Lower leg skin (tissue), 4 donors: ENCODE measurements at regions not wholly inside any gene's neighbourhood (a gene's known extent, or its start where the extent isn't known, plus 50 kb on each side); places are given as distances from the start of the nearest gene placed in this dataset.

Experiments used
- DNase-seq, 2 donors: peaks; one replicate each; pipeline ENCODE4 v3.0.0-alpha.2; 2019; ENCODE audit warnings: low spot score in 2 of 2
- H3K4me3 ChIP-seq: fragments of 200-600 bp; sonication (generic); 2 replicates; pipeline ENCODE4 v1.5.1; 2017; ENCODE audit warnings: mild to moderate bottlenecking, low read depth; ENCODE audit not compliant: poor library complexity, severe bottlenecking
- POLR2A ChIP-seq, 2 donors: fragments of 450-650 bp; IDR thresholded peaks; one replicate each; pipeline ENCODE4 v1.6.1; 2016 to 2017; ENCODE audit warnings: antibody characterized with exemption in 2 of 2, mild to moderate bottlenecking in 1 of 2, moderate library complexity in 1 of 2
- WGBS, 2 donors: methylation state at CpG; one replicate each; pipeline ENCODE4 v1.1.5; 2018; 5-methylcytosine and 5-hydroxymethylcytosine counted together
- intact Hi-C: fragments of 100-400 bp; cut with DNase I; formaldehyde crosslinking; loops from one replicate; pipeline ENCODE4 v1.15.0; 2023; ENCODE audit warnings: low total_unique reads
- TF ChIP-seq, protein P1 (sequence below), 3 donors: fragments of 450-650 bp; IDR thresholded peaks; one replicate each; pipeline ENCODE4 v1.5.1; 2016; ENCODE audit warnings: antibody characterized with exemption in 3 of 3, mild to moderate bottlenecking in 3 of 3, moderate library complexity in 2 of 3

DNA sequence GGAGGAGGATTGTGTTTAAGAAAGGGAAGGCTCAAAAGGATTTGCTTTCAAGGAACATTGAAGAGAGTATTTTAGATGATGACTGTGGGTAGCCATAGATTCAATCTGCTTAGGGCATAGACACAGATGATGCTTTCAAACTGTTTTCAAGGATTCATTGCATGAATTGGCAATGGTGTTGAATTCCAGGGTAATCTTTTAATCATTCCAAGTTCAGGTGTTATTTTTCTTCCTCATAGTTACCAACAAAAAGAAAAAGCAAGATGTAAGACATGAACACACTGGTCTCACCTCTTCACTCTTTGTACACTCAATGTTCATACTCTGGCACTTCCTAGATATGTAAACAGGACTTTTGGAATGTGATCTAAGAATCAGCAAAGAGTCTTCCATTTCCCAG lies 167.0 kb upstream of the RHOBTB1 start:
- intact Hi-C loops, result no loop called here
- DNase-seq, result no peak
- TF ChIP-seq, protein P1, sequence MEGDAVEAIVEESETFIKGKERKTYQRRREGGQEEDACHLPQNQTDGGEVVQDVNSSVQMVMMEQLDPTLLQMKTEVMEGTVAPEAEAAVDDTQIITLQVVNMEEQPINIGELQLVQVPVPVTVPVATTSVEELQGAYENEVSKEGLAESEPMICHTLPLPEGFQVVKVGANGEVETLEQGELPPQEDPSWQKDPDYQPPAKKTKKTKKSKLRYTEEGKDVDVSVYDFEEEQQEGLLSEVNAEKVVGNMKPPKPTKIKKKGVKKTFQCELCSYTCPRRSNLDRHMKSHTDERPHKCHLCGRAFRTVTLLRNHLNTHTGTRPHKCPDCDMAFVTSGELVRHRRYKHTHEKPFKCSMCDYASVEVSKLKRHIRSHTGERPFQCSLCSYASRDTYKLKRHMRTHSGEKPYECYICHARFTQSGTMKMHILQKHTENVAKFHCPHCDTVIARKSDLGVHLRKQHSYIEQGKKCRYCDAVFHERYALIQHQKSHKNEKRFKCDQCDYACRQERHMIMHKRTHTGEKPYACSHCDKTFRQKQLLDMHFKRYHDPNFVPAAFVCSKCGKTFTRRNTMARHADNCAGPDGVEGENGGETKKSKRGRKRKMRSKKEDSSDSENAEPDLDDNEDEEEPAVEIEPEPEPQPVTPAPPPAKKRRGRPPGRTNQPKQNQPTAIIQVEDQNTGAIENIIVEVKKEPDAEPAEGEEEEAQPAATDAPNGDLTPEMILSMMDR (IDR thresholded peaks at IDR 0.05), result no peak
- no peak for TF ChIP-seq POLR2A (IDR thresholded peaks at IDR 0.05)
- no peak overlapping the region for H3K4me3 ChIP-seq

DNA sequence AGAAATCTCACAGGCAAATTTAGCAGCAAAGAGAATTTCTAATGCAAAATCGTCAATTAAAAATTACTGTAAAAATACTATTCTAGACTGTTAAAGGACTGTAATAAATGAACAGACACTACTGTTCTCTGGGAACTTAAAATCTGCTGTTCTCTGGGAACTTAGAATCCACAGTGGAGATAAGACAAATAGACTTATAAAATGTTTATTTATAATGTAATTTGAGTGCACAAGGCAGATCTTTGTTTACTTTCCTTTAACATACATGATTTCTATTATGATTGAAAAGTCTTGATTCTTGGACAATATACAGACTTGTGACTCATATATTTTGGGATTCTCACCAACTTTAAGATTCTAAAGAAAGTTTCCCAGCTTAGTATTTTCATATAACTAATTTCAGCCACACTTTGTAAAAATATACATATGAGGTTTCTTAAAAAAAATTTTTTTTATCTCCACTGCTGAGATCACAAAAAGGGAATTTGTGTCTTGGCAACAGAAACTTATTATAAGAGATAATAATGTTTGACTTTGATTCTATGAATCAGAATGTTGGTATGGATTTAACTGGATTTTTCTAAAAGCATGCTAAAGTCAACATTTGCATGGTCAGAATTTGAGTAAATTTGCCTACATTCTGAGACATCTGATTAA lies 166.3 kb upstream of the RHOBTB1 start:
- TF ChIP-seq, protein P1 (IDR thresholded peaks at IDR 0.05), result no peak
- TF ChIP-seq POLR2A (IDR thresholded peaks at IDR 0.05), result no peak
- H3K4me3 ChIP-seq, result no peak overlapping the region
- 73 to 79% methylated on average over 1 of the region's 1 CpG for WGBS, 2 donors
- intact Hi-C loops, result no loop called here
- no peak for DNase-seq

DNA sequence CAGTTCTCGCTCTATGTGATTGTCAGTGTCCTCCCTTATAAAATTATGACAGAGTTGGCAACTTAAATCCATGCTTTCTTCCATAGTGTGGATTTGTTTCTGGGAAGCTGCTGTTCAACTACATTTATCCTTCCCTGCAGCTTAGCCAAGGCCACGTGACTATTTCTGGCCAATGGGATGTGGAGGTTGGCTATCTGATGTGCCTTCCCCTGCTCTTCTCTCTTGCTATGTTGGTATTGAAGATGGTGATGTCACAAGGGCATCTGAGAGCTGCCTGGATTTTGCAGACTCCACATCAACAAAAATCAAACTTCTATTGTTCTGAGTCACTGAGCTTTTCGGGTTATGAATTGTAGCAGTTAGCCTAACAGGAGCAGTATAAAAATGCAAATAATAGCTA lies 164.9 kb upstream of the RHOBTB1 start:
- no peak overlapping the region for H3K4me3 ChIP-seq
- TF ChIP-seq POLR2A (IDR thresholded peaks at IDR 0.05), result no peak
- TF ChIP-seq, protein P1 (IDR thresholded peaks at IDR 0.05), result no peak
- no peak for DNase-seq
- intact Hi-C loops, result no loop called here
- 95 to 96% methylated on average over 3 of the region's 3 CpGs for WGBS, 2 donors

DNA sequence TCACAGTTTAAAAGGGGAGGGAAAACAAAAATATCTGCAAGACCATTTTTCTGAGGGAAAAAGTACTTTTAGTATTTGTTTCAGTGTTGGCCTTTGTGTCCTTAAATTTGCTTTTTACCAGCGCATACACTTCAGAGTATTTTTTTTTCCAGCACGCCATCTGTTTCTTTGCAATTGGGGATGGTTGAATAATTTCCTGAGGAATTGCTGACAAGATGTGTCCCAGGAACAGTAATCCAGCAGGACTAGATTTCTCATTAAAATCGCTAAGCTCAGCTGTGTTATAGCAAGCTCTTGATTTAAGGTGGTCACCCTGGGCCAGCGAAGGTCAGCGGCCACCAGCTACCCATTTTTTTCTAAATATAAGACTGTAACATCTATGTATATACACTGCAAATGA lies 156.9 kb upstream of the RHOBTB1 start:
- 55 to 62% methylated on average over 5 of the region's 5 CpGs for WGBS, 2 donors
- no peak for DNase-seq
- no peak overlapping the region for H3K4me3 ChIP-seq
- no peak for TF ChIP-seq POLR2A (IDR thresholded peaks at IDR 0.05)
- TF ChIP-seq, protein P1 (IDR thresholded peaks at IDR 0.05), result no peak
- intact Hi-C loops, result no loop called here

DNA sequence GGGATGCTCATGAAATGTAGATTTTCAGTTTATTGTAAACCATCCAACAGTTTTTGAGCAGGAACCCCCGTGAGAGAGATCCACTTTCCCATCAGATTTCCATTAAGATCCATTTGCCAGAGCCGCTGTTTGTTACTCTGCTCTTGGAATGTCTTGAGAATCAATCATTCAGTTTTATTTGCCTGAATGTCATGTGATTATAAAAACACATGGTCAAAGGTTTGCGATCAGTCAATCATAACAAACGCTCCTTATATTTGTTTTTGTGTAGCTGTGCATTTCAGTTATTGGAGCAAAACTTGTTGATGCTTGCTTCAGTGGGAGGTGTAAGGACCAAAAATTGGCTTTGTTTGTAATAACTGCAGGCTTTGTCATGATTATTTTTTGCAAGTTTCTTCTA lies 155.8 kb upstream of the RHOBTB1 start:
- DNase-seq, result no peak
- 36 to 38% methylated on average over 4 of the region's 4 CpGs for WGBS, 2 donors
- intact Hi-C loops, result no loop called here
- TF ChIP-seq, protein P1 (IDR thresholded peaks at IDR 0.05), result no peak
- TF ChIP-seq POLR2A (IDR thresholded peaks at IDR 0.05), result no peak
- H3K4me3 ChIP-seq, result no peak overlapping the region

DNA sequence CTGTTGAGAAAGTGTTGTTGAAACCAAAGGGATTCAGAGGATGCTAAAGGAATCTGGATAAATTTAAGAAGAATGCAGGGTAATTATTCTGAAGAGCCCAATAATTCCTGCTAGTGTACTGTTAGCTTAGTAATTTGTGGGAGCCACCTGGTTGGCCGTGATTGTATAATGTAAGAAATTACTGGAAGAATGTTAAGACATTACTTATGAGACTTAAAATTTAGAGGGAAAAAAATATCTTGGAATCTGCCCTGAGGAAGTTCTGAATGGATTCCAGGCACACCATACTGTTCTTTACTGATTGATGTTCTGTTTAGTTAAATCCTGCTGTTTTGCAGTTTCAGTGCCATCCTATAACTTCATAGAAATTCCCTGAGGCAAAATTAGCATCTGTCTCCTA lies 155.0 kb upstream of the RHOBTB1 start:
- 30 to 51% methylated on average over 1 of the region's 1 CpG for WGBS, 2 donors
- intact Hi-C loops, result no loop called here
- DNase-seq, result no peak
- no peak for TF ChIP-seq POLR2A (IDR thresholded peaks at IDR 0.05)
- TF ChIP-seq, protein P1 (IDR thresholded peaks at IDR 0.05), result no peak
- no peak overlapping the region for H3K4me3 ChIP-seq
